Neural cell (in vitro differentiated cells): ENCODE measurements at regions not wholly inside any gene's neighbourhood (a gene's known extent, or its start where the extent isn't known, plus 50 kb on each side); places are given as distances from the start of the nearest gene placed in this dataset.

Experiments
- H2AFZ ChIP-seq: fragments of 200-600, 300-800 bp; sonication (generic), shearing (Covaris generic); 2 replicates; pipeline ENCODE4 v1.6.0; 2014; ENCODE audit warnings: low read depth, mild to moderate bottlenecking, antibody characterized with exemption, low read length, moderate library complexity
- H3F3A ChIP-seq: fragments of 200-600 bp; shearing (Covaris generic); 2 replicates; pipeline ENCODE4 v1.6.1; 2016; ENCODE audit warnings: mild to moderate bottlenecking, moderate library complexity, mixed read lengths, antibody characterized with exemption, low read length; ENCODE audit not compliant: insufficient read depth, poor library complexity, severe bottlenecking
- H3K27ac ChIP-seq: fragments of 200-600, 300-800 bp; sonication (generic), shearing (Covaris generic); 2 replicates; pipeline ENCODE4 v1.5.1; 2014; ENCODE audit warnings: mild to moderate bottlenecking, low read length, moderate library complexity
- H3K27me3 ChIP-seq: fragments of 300-800, 200-600 bp; sonication (generic), shearing (Covaris generic); 2 replicates; pipeline ENCODE4 v1.6.0; 2014; ENCODE audit warnings: mild to moderate bottlenecking, low read depth, low read length, moderate library complexity; ENCODE audit not compliant: insufficient read depth
- H3K36me3 ChIP-seq: fragments of 300-800, 200-600 bp; sonication (generic), shearing (Covaris generic); 2 replicates; pipeline ENCODE4 v1.5.1; 2014; ENCODE audit warnings: mild to moderate bottlenecking, antibody characterized with exemption, low read length, moderate library complexity; ENCODE audit not compliant: insufficient read depth
- H3K4me2 ChIP-seq: fragments of 300-800, 200-600 bp; sonication (generic), shearing (Covaris generic); 2 replicates; pipeline ENCODE4 v1.6.0; 2014; ENCODE audit warnings: mild to moderate bottlenecking, low read length
- H3K4me3 ChIP-seq: fragments of 300-800, 200-600 bp; sonication (generic), shearing (Covaris generic); 2 replicates; pipeline ENCODE4 v1.5.1; 2014; ENCODE audit warnings: mild to moderate bottlenecking, low read length, moderate library complexity
- H3K79me2 ChIP-seq: fragments of 200-600 bp; shearing (Covaris generic); replicated peaks from 2 replicates; pipeline ENCODE4 v1.6.0; 2014; ENCODE audit warnings: mild to moderate bottlenecking, low read length, moderate library complexity; ENCODE audit not compliant: insufficient read depth
- H3K9ac ChIP-seq: fragments of 300-800, 200-600 bp; sonication (generic), shearing (Covaris generic); 2 replicates; pipeline ENCODE4 v1.6.1; 2016; ENCODE audit warnings: mild to moderate bottlenecking, low read length, mixed read lengths
- H3K9me2 ChIP-seq: fragments of 200-600 bp; shearing (Covaris generic); 2 replicates; pipeline ENCODE4 v1.6.1; 2016; ENCODE audit warnings: mild to moderate bottlenecking, low read length, mixed read lengths; ENCODE audit not compliant: insufficient read depth
- H3K9me3 ChIP-seq: fragments of 200-600, 300-800 bp; sonication (generic), shearing (Covaris generic); 2 replicates; pipeline ENCODE4 v1.6.1; 2016; ENCODE audit warnings: mild to moderate bottlenecking, mixed run types, low read length, moderate library complexity, mixed read lengths
- H4K20me1 ChIP-seq: fragments of 200-600 bp; shearing (Covaris generic); 2 replicates; pipeline ENCODE4 v1.6.1; 2016; ENCODE audit warnings: mild to moderate bottlenecking, mixed run types; ENCODE audit not compliant: insufficient read depth
- EP300 ChIP-seq: fragments of 450-650 bp; conservative IDR thresholded peaks from 2 replicates; pipeline ENCODE4 v1.6.1; 2014; ENCODE audit warnings: antibody characterized with exemption, mild to moderate bottlenecking, moderate library complexity; ENCODE audit not compliant: poor library complexity, severe bottlenecking
- EZH2 ChIP-seq: fragments of 200-600, 300-800 bp; shearing (Covaris generic), sonication (generic); IDR thresholded peaks from 2 replicates; pipeline ENCODE4 v1.6.1; 2014; ENCODE audit warnings: antibody characterized with exemption, low read length, borderline replicate concordance, mild to moderate bottlenecking; ENCODE audit not compliant: insufficient read depth, poor library complexity, severe bottlenecking
- MXI1 ChIP-seq: fragments of 450-650 bp; conservative IDR thresholded peaks from 2 replicates; pipeline ENCODE4 v1.6.1; 2014; ENCODE audit warnings: antibody characterized with exemption, mild to moderate bottlenecking; ENCODE audit not compliant: poor library complexity, severe bottlenecking
- POLR2AphosphoS5 ChIP-seq: IDR thresholded peaks from 2 replicates; pipeline ENCODE4 v1.6.1; 2012
- RAD21 ChIP-seq: fragments of 450-650 bp; conservative IDR thresholded peaks from 2 replicates; pipeline ENCODE4 v1.6.1; 2014; ENCODE audit warnings: antibody characterized with exemption, mild to moderate bottlenecking, moderate library complexity
- REST ChIP-seq: IDR thresholded peaks from 2 replicates; pipeline ENCODE4 v1.6.1; 2012; ENCODE audit warnings: borderline replicate concordance
- SMC3 ChIP-seq: fragments of 450-650 bp; conservative IDR thresholded peaks from 2 replicates; pipeline ENCODE4 v1.6.1; 2014; ENCODE audit warnings: antibody characterized with exemption, mild to moderate bottlenecking, moderate library complexity; ENCODE audit not compliant: poor library complexity
- TAF1 ChIP-seq: IDR thresholded peaks from 2 replicates; pipeline ENCODE4 v1.6.1; 2012; ENCODE audit warnings: low read depth
- TF ChIP-seq, protein P1 (sequence below): fragments of 450-650 bp; IDR thresholded peaks from 2 replicates; pipeline ENCODE4 v1.5.1; 2014; ENCODE audit warnings: antibody characterized with exemption, mild to moderate bottlenecking, moderate library complexity; ENCODE audit not compliant: poor library complexity, severe bottlenecking

DNA sequence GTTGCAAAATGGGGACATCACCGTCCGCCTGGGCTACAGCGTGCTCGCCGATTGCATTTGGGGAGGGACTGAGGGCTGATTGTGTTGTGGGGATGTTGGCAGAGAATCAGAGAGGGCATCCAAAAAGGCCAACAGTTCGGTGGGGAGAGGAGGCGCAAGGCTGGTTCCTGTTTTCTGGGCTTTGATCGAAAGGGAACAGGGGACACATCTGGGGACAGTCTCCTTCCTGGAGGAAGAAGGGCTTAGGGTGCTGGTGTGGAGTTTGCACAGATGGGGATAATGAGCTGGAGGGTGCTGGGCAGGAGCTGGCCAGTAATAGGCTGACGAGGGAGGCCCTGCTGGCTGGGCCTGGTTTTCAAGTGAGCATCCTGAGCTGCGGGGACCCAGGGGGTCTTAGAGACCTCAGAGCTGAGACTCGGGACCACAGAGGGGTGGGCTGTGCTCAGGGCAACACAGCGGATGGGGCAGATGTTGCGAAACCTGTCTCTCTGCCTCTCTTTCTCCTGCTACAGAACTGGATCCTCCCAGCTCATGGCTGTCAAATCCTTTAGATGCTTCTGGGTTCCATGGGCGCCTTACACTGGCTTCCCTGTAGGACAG lies 288.7 kb downstream of the SEC14L1 start:
- Histone ChIP-seq H2AFZ (no peak overlapping the region), H3K9ac (no peak overlapping the region), H3K4me2 (no peak overlapping the region)

GRCh38 chr17:77429969-77430752 lies 289.4 kb downstream of the SEC14L1 start:
- no peaks in the 10 kb centered on the region for H3K36me3 ChIP-seq
- H3K9me3 ChIP-seq: no peaks in the 10 kb centered on the region
- H3K4me2 ChIP-seq: no peak overlapping the region
- no peak overlapping the region for H2AFZ ChIP-seq
- no peak overlapping the region for H3K4me3 ChIP-seq
- H3K27me3 ChIP-seq: no peaks in the 10 kb centered on the region
- H3F3A ChIP-seq: no peaks in the 10 kb centered on the region
- H3K9ac ChIP-seq: no peak overlapping the region
- H4K20me1 ChIP-seq: no peaks in the 10 kb centered on the region
- no peaks in the 10 kb centered on the region for H3K79me2 ChIP-seq
- no peaks in the 10 kb centered on the region for H3K9me2 ChIP-seq
- H3K27ac ChIP-seq: no peak overlapping the region
- TF ChIP-seq SMC3: peak; percentile 57
- TF ChIP-seq TAF1: no peak
- TF ChIP-seq, protein P1, sequence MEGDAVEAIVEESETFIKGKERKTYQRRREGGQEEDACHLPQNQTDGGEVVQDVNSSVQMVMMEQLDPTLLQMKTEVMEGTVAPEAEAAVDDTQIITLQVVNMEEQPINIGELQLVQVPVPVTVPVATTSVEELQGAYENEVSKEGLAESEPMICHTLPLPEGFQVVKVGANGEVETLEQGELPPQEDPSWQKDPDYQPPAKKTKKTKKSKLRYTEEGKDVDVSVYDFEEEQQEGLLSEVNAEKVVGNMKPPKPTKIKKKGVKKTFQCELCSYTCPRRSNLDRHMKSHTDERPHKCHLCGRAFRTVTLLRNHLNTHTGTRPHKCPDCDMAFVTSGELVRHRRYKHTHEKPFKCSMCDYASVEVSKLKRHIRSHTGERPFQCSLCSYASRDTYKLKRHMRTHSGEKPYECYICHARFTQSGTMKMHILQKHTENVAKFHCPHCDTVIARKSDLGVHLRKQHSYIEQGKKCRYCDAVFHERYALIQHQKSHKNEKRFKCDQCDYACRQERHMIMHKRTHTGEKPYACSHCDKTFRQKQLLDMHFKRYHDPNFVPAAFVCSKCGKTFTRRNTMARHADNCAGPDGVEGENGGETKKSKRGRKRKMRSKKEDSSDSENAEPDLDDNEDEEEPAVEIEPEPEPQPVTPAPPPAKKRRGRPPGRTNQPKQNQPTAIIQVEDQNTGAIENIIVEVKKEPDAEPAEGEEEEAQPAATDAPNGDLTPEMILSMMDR: peak; percentile 66
- no peak for TF ChIP-seq EZH2
- TF ChIP-seq POLR2AphosphoS5: no peak
- TF ChIP-seq RAD21: peak; percentile 63
- no peak for TF ChIP-seq MXI1
- no peak for TF ChIP-seq EP300

More for the DNA sequence above, 288.7 kb downstream of the SEC14L1 start:
- Histone ChIP-seq H3K79me2 (no peaks in the 10 kb centered on the region), H3K9me2 (no peaks in the 10 kb centered on the region), H3K9me3 (no peaks in the 10 kb centered on the region), H3K4me3 (no peak overlapping the region), H3K27ac (no peak overlapping the region), H3F3A (no peaks in the 10 kb centered on the region), H3K27me3 (no peaks in the 10 kb centered on the region), H4K20me1 (no peaks in the 10 kb centered on the region), H3K36me3 (no peaks in the 10 kb centered on the region)
- TF ChIP-seq EP300 (no peak), MXI1 (no peak), TAF1 (no peak), RAD21 (no peak), POLR2AphosphoS5 (no peak), REST (no peak), SMC3 (no peak), EZH2 (no peak)
- TF ChIP-seq, protein P1: no peak
